Stimulated activated naive CD8-positive, alpha-beta T cell treated with anti-CD3 and anti-CD28 coated beads, Interleukin-15, amount 100 ng/mL, for 72 hours (primary cell): ENCODE measurements at regions not wholly inside any gene's neighbourhood (a gene's known extent, or its start where the extent isn't known, plus 50 kb on each side); places are given as distances from the start of the nearest gene placed in this dataset.
A peak's percentile ranks its signal among the peaks of the same experiment; 100 is the strongest.
"Not testable (repeated sequence)": the region's sequence is repeated elsewhere in the genome, so short reads cannot be mapped to it uniquely, and the experiment has no call there.

Source experiments
- ATAC-seq: fragments of 150-1000 bp; cut with Tn5 transposase; 2 replicates; pipeline ENCODE4 v1.10.0; 2021; ENCODE audit warnings: mild to moderate bottlenecking, moderate library complexity
- DNase-seq, 2 donors: peaks; one replicate each; pipeline ENCODE4 v3.0.0; 2021 to 2022
- H3K27ac Mint-ChIP-seq, 2 donors: one replicate each; pipeline ENCODE4 v1.8.0; 2022; ENCODE audit warnings: mild to moderate bottlenecking in 2 of 2, mixed read lengths in 2 of 2, moderate library complexity in 2 of 2
- H3K27me3 Mint-ChIP-seq: one replicate; pipeline ENCODE4 v1.8.0; 2022; ENCODE audit warnings: mixed read lengths
- H3K4me1 Mint-ChIP-seq: one replicate; pipeline ENCODE4 v1.8.0; 2022; ENCODE audit warnings: mild to moderate bottlenecking, mixed read lengths
- H3K4me3 Mint-ChIP-seq, 2 donors: one replicate each; pipeline ENCODE4 v1.8.0; 2022; ENCODE audit warnings: mild to moderate bottlenecking in 2 of 2, mixed read lengths in 2 of 2, moderate library complexity in 1 of 2
- H3K9me3 Mint-ChIP-seq, 2 donors: one replicate each; pipeline ENCODE4 v1.8.0; 2022; ENCODE audit warnings: mixed read lengths in 2 of 2

DNA sequence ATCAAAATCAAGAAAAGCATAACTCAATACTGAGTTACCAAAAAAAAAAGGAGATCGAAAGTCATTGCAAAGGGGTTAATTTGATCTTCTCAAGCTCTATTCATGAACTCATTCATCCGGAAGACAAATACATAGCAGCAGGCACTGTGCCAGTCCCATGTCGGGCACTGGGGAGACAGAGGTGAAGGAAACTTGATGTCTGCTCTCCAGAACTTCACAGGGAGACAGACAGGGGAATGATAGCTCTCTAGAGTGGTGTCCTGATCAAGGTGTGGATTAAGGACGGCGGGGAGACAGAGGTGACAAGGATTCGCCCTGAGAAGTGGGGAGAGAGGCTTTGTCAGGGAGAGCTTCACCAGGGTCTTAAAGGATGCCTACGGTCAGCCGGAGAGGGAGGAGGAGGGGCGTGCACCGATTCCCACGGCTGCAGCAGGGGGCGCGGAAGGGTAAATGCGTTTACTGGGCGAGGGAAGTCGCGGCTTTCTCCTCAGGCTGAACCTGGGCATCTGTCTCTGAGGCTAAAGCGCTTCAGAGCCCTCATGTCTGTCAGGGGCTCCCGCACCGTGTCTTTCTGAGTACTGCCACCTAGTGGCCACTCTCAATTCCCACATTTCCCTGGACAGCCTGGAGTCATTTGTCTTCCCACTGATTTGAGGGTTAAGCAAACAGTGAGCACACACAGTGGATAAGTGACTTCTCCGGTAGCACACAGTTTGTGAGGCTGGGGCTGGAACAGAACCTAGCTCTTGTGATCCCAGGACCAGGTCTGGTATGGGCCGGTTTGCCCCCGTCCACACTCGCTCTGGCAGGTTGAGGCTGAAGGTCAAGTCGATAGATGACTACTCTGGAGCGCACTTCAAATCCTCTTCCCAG, 152.8 kb downstream of the TENT5C start:
- ATAC-seq (peak; percentile 92), DNase-seq (peak; percentile 64 to 69)
- no peaks in the 10 kb centered on the region for H3K9me3 Mint-ChIP-seq
- peak overlapping the region in 1 of 2 donors; percentile 43 for H3K27ac Mint-ChIP-seq
- peak overlapping the region; percentile 80 to 82 for H3K4me3 Mint-ChIP-seq
- peaks cover 31% of the 10 kb centered on the region for H3K27me3 Mint-ChIP-seq
- peaks cover 9% of the 10 kb centered on the region for H3K4me1 Mint-ChIP-seq

DNA sequence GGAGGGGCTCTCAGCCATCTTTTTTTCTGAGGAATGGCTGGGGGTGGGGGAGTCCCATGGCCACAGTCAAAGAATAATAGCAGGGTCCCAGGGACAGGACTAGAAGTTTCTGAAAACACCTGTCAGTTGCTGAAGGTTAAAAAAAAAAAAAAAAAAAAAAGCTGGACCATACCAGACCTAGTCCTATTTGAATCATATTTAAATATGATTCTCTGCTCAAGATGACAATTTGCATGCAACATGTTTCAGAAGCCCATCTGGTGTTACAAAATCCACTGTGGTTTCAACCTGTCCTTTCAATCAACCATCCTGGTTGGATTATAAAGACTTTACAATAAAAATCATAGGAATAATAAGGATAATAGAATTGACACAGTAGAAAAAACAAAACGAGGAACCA, 153.7 kb downstream of the TENT5C start:
- no peak overlapping the region for H3K27ac Mint-ChIP-seq
- DNase-seq (no peak), ATAC-seq (no peak)
- H3K4me1 Mint-ChIP-seq: peaks cover 9% of the 10 kb centered on the region
- H3K9me3 Mint-ChIP-seq: no peaks in the 10 kb centered on the region
- H3K4me3 Mint-ChIP-seq: no peak overlapping the region
- peaks cover 29% of the 10 kb centered on the region for H3K27me3 Mint-ChIP-seq

- Mint-ChIP-seq H3K4me3 (no peak overlapping the region), H3K4me1 (peaks cover 9% of the 10 kb centered on the region), H3K9me3 (no peaks in the 10 kb centered on the region), H3K27ac (no peak overlapping the region), H3K27me3 (peaks cover 29% of the 10 kb centered on the region)
- ATAC-seq (no peak), DNase-seq (no peak)
Measured at GRCh38 chr1:117760069-117760468, 154.2 kb downstream of the TENT5C start.

DNA sequence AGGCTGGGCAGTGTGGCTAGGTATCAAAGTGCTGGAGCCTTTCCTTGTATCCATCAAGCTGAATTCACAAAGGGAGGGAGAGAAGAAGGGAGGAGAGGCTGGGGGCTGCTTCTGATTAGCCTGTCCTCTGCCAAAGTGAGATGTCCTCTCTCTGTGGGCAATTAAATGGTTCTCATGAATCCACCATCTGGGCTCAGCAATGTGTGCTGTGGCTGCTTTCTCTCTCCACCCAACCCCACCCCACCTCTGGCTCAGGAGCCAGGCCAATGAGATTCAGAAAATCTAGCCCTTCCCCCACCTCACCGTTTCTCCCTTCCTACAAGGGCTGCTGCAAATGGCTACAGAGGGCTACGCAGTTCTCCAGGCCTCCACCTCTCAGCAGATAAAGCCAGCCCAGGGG, 154.6 kb downstream of the TENT5C start:
- H3K27ac Mint-ChIP-seq: no peak overlapping the region
- peaks cover 9% of the 10 kb centered on the region for H3K4me1 Mint-ChIP-seq
- H3K9me3 Mint-ChIP-seq: no peaks in the 10 kb centered on the region
- DNase-seq (no peak), ATAC-seq (no peak)
- peaks cover 29% of the 10 kb centered on the region for H3K27me3 Mint-ChIP-seq
- H3K4me3 Mint-ChIP-seq: no peak overlapping the region

- Mint-ChIP-seq H3K27me3 (peaks cover 44% of the 10 kb centered on the region), H3K9me3 (peaks cover 26 to 56% of the 10 kb centered on the region in 2 donors)
- ATAC-seq, H3K27ac Mint-ChIP-seq, H3K4me3 Mint-ChIP-seq, DNase-seq, H3K4me1 Mint-ChIP-seq: not testable (repeated sequence)
Measured at GRCh38 chr1:117767756-117768155, 161.7 kb downstream of the GDAP2 start.

DNA sequence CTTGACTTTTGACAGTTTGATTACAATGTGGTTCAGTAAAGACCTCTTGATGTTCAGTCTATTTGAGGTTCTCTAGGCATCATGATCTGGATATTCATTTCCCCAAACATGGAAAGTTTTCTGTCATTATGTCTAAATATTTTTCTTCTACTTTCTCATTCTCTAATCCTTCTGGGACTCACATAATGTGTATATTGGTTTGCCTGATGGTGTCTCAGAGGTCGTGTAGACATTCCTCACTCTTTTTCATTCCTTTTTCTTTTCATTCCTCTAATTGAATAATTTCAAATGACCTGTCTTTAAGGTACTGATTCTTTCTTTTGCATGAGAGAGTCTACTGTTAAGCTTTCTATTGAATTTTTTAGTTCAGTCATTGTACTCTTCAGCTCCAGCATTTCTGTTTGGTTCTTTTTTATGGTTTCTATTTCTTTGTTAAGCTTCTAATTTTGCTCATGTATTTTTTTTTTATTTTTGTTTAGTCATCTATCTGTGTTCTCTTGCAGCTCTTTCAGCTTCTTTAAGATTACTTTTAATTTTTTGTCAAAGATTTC, 158.4 kb downstream of the GDAP2 start:
- Mint-ChIP-seq H3K27me3 (peaks cover 52% of the 10 kb centered on the region), H3K9me3 (peaks cover 26 to 64% of the 10 kb centered on the region in 2 donors), H3K4me3 (no peak overlapping the region), H3K4me1 (no peaks in the 10 kb centered on the region), H3K27ac (no peak overlapping the region)
- ATAC-seq (no peak), DNase-seq (no peak)

DNA sequence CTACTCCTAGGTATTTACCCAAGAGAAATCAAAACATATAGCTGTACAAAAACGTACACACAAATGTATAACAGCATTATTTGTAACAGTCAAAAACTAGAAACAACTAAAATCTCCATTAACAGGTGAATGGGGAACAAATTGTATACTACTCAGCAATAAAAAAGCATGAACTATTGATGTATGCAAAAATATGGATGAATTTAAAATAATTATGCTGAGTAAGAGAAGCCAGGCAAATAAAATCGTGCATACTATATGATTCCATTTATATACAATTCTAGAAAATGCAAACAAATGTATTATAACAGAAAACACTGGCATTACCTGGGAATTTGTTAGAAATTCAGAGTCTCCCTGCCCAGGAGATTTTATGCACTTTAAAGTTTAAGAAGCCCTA, 150.1 kb downstream of the GDAP2 start:
- no peaks in the 10 kb centered on the region for H3K9me3 Mint-ChIP-seq
- H3K4me3 Mint-ChIP-seq: no peak overlapping the region
- H3K4me1 Mint-ChIP-seq: no peaks in the 10 kb centered on the region
- DNase-seq (no peak), ATAC-seq (no peak)
- H3K27ac Mint-ChIP-seq: no peak overlapping the region
- H3K27me3 Mint-ChIP-seq: peaks cover 22% of the 10 kb centered on the region

DNA sequence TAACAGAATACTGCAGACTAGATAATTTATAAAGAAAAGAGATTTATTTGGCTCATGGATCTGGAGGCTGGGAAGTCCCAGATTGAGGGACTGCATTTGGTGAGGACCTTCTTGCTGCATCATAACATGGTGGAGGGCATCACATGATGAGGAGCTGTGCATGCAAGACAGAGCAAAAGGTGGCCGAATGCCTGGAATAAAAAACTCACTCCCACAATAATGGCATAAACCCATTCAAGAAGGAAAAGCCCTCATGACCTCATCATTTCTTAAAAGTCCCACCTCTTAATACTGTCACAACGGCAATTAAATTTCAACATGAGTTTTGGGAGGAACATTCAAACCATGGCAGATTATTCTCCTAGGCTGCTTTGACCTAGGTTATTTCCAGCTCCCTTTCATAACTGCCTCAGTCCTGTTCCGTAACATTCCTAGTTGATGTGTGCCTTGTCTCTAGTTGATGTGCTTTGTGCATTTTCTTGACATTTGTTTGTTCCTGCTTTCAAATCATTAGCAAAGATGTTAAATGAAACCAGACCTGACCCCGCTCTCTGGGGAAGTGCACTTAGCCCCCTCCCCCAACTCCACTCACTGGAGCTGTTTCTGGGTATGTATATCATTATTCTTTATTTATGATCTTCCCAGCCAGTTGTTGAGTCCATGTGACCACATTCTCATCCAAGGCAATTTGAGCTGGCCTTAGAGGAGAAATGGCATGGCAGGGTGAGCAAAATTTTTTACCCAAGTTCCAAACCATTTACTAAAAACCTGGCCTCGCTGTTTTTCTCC, 148.5 kb downstream of the GDAP2 start:
- Mint-ChIP-seq H3K27ac (no peak overlapping the region), H3K9me3 (no peaks in the 10 kb centered on the region), H3K4me1 (no peaks in the 10 kb centered on the region), H3K4me3 (no peak overlapping the region), H3K27me3 (peaks cover 22% of the 10 kb centered on the region)
- ATAC-seq: no peak
- DNase-seq: no peak

- Mint-ChIP-seq H3K4me1 (no peaks in the 10 kb centered on the region), H3K9me3 (no peaks in the 10 kb centered on the region), H3K27me3 (peaks cover 22% of the 10 kb centered on the region), H3K4me3 (no peak overlapping the region), H3K27ac (no peak overlapping the region)
- ATAC-seq (no peak), DNase-seq (no peak)
Measured at GRCh38 chr1:117782056-117782455, 147.4 kb downstream of the GDAP2 start.

GRCh38 chr1:117783606-117784396, 145.6 kb downstream of the GDAP2 start:
- ATAC-seq (no peak), DNase-seq (no peak)
- Mint-ChIP-seq H3K4me1 (no peaks in the 10 kb centered on the region), H3K27ac (no peak overlapping the region), H3K4me3 (no peak overlapping the region), H3K27me3 (peaks cover 22% of the 10 kb centered on the region), H3K9me3 (no peaks in the 10 kb centered on the region)

- Mint-ChIP-seq H3K4me3 (no peak overlapping the region), H3K27me3 (peaks cover 9% of the 10 kb centered on the region), H3K27ac (no peak overlapping the region), H3K4me1 (no peaks in the 10 kb centered on the region), H3K9me3 (no peaks in the 10 kb centered on the region)
- ATAC-seq (no peak), DNase-seq (no peak)
Measured at GRCh38 chr1:117788014-117788413, 141.4 kb downstream of the GDAP2 start.

GRCh38 chr1:117793413-117793812, 136.0 kb downstream of the GDAP2 start:
- Mint-ChIP-seq H3K27me3 (peaks cover 9% of the 10 kb centered on the region), H3K4me1 (no peaks in the 10 kb centered on the region), H3K27ac (no peak overlapping the region), H3K4me3 (no peak overlapping the region), H3K9me3 (no peaks in the 10 kb centered on the region)
- no peak for DNase-seq
- ATAC-seq: no peak

- H3K9me3 Mint-ChIP-seq: no peaks in the 10 kb centered on the region
- DNase-seq (no peak), ATAC-seq (no peak)
- no peak overlapping the region for H3K4me3 Mint-ChIP-seq
- no peaks in the 10 kb centered on the region for H3K4me1 Mint-ChIP-seq
- H3K27me3 Mint-ChIP-seq: peaks cover 11% of the 10 kb centered on the region
- H3K27ac Mint-ChIP-seq: no peak overlapping the region
Measured at GRCh38 chr1:117794073-117794472, 135.3 kb downstream of the GDAP2 start.

- ATAC-seq: no peak
- Mint-ChIP-seq H3K27ac (no peak overlapping the region), H3K4me3 (no peak overlapping the region), H3K9me3 (no peaks in the 10 kb centered on the region), H3K4me1 (no peaks in the 10 kb centered on the region), H3K27me3 (peaks cover 22% of the 10 kb centered on the region)
- DNase-seq: no peak
Measured at GRCh38 chr1:117795190-117795589, 134.2 kb downstream of the GDAP2 start.

GRCh38 chr1:117795792-117796191, 133.6 kb downstream of the GDAP2 start:
- Mint-ChIP-seq H3K4me1 (no peaks in the 10 kb centered on the region), H3K27me3 (peaks cover 28% of the 10 kb centered on the region), H3K4me3 (no peak overlapping the region), H3K27ac (no peak overlapping the region), H3K9me3 (no peaks in the 10 kb centered on the region)
- ATAC-seq (no peak), DNase-seq (no peak)
